Stromal cell of bone marrow (primary cell): ENCODE measurements at regions not wholly inside any gene's neighbourhood (a gene's known extent, or its start where the extent isn't known, plus 50 kb on each side); places are given as distances from the start of the nearest gene placed in this dataset.
"Not testable (repeated sequence)": the region's sequence is repeated elsewhere in the genome, so short reads cannot be mapped to it uniquely, and the experiment has no call there.

Experiments
- DNase-seq: peaks from one replicate; pipeline ENCODE4 v3.0.0-alpha.2; 2012; ENCODE audit warnings: low read depth

DNA sequence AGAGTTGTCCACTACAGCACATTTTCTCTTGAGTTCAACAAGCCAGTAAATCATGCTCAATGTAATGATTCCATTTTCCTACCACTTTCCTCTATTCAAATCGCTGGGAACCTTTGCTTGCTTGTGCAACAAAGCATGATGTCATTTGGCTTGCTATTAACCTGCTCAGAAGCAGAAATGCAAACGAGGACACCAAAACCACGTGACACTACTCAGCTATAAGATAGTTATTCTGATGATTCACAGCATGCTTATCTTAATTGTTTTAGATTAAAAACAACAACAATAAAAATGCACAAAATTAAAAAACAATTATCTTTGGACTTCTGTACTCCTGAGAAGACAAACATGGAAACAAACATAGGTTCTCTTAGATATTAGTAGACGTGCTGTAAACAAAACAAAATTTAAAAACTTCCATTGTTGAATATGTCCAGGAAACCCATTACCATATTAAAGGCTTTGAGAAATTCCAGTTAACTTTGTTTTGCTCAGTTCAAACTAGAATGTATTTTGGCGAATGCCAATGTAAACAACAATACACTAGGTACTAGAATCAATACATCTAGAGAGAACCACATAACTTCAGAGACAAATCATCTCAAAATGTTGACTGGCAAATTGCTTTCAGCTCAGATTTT is 77.5 kb upstream of the KRAS start:
- no peak for DNase-seq

DNA sequence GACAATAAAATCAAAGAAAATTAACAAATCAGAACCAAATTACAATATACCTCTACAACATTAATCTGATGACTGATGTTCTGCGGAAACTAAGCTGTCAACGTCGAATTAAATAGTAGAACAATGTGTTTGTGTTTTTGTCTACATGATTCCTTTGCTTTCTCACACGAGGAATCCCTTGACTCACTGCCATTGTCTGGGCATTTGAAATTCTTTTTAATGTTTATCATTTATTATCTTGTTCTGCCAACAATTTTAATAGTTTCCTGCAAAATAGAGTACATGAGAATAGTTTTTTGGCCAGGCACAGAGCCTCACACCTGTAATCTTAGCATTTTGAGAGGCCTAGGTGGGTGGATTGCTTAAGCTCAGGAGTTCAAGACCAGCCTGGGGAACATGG is 76.6 kb upstream of the KRAS start:
- no peak for DNase-seq

DNA sequence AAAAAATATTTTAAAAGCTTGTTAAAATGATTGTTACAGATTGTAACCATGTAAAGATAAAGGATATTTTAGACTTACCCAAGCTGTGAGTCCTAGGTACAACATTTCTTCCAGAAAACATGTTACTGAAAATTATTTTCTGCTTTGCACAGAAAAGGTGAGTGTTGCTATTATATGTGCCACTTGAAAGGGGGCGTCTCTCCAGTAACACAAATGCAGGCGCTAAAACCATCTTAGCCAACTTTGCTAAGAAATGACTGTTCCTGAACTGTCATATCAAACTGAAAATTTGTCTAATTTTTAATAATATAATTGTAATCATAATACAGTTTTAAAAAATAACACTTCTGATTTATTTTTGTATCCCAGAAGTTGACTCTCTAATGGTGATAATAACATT is 75.6 kb upstream of the KRAS start:
- DNase-seq: no peak

DNA sequence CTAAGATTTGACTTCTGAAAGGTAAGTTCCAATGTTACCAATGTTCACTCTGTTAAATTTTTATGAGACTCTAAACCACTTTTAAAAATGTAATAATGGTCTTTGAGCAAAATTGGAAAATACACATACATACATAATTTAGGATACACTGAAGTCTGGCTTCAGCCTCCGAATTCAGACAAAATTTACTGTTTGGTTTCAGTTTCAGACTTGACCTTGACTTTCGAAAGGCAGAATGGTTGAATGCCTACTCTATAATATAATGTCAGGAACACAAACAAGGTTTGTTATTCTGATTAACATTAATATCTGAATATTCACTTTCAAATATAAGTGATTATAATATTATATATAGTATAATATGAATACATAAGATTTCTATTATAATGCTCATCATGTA is 74.1 kb upstream of the KRAS start:
- DNase-seq: no peak

DNA sequence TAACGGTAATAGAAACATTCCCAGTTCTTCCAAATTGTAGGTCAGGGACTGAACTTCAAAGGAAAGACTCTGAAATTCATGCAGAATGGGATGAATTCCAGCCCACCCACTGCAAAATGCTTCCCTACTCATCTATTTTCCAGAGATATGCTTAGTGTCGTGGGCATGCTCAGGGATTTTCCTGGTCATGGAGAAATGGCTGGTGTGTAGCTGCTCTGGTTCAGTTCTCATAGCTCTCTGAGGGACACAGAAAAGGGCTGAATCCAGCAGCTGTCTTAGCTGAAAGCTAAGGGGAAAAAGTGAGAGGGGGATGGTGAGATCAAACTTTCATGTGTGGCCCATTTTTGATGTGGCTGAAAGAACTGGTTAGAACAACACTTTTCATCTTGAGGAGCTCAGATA is 72.9 kb upstream of the KRAS start:
- no peak for DNase-seq

DNA sequence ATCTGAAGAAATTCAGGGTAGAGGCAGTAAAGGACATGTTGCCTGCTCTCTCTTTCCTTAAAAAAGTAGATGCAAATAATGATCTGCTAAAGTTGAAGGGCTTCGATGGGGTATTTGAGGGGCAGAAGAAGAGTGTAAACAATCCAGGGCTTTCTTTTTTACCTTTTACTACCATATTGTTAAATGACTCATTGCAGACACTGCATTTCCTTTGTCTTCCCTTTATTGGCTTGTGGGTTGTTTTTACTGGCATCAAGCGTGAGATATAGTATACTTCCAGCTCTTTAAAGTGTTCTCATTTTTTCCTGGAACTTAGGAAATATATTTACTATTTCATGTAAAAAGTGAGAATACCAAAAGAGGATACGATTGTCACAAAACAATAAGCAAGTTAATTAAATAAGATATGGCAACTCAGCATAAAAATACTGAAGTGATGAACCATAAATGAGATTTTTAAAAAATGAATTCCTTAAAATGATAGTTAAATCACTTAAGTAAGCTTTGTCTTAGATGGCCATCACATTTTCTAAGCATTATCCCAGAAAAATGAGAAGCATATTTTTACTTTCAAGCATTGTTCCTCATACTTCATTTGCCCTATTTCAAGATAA is 72.3 kb upstream of the KRAS start:
- no peak for DNase-seq

DNA sequence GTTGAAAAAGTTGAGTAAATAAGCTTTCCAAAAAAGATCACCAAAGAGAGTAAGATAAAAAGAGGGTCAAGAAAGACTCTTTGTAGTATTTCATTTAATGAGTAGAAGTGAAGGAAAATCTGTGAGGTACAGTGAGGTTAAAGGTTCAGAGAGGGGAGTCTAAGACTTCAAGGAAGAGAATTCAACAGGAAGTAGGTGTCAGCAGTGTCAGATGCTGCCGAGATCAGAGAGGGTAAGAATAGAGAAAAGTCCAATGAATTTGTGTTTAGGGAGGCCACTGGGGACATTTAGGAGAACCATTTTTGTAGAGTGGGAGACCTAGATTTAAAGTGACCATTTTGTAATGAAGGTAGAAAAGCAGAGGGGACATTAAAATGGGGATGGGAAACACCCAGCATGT is 71.6 kb upstream of the KRAS start:
- no peak for DNase-seq

DNA sequence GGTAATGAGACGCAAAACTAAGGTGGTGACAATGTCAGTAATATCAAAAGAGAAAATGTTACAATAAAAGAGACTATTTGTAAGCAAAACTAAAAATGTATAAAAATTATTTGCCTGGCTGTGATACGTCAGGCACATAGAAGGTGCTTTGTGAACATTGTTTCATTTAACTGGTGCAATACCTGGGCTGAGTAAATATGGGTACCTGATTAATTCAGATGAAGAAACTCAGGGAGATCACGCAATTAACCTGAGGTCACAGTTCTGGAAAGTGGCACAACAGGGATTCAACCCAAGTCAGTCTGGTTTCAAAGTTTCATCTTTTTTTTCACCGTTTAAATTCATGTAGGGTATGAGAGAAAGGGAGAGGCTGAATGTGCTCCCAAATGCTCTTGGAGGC is 71.0 kb upstream of the KRAS start:
- no peak for DNase-seq

DNA sequence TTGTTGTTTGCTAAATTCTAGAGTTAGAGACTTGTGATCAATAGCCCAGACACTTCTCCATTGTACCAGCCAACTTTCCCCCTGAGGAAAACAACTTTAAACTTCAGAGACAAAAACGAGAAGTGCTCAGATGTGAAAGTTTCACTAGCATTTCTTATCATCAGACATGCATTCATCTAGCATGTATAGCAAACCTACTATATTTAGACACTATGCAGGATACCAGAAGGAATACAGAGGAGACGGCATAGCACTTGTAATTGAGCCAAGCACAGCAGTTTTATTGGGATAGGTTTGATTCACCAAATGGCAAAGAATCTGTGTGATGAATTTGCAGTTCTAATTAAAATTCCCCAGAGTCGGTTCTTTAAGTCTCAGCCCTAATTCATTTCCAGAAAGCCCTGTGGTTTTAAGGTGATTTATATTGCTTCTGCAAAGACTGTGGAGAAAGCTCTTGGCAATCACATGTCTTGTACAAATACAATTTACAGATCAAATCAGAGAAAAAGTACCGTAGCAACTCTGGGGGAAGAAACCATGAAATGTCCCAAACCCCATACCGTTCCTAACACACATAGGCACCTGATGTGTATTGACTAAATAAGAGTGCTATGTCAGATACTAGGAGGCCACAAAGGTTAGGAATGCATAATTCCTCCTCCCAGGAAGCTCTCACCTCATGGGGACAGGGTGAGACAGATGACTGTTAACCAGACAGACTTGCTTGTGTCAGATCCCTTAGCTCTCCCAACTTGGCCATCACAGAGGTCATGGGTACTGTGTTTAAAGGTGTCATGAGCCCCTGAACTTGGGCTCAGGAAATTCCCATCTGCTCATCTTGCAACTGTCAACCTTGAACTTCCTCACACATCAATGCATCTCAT is 69.6 kb upstream of the KRAS start:
- no peak for DNase-seq

DNA sequence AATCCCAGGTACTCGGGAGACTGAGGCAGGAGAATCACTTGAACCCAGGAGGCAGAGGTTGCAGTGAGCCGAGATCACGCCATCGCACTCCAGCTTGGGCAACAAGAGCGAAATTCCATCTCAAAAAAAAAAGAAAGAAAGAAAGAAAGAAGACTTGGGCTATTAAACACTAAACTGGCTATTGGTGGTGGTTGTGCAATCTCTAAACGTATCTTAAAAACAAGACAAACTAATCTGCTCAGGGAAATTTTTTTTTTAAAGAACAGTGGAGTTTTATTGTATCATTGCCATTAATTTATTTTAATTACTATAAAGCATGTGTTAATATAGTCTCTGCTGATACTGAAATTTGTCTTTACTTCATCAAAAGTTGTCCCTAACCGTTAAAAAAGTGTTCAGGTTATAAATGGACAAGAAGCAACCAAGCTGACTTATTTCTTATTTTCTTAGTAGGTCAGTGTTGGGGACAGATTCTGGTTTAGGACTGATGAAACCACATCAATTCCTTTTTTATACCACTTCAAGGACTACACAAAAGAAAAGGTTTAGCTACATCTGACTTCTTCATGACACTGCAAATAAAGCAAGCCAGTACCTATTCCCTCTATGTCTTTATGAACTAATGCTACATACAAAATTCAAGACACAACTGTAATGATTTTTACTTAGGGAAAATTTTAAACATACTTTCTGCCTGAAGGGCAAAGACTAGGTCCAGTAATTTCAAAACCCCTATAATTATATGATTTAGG is 68.7 kb upstream of the KRAS start:
- no peak for DNase-seq

DNA sequence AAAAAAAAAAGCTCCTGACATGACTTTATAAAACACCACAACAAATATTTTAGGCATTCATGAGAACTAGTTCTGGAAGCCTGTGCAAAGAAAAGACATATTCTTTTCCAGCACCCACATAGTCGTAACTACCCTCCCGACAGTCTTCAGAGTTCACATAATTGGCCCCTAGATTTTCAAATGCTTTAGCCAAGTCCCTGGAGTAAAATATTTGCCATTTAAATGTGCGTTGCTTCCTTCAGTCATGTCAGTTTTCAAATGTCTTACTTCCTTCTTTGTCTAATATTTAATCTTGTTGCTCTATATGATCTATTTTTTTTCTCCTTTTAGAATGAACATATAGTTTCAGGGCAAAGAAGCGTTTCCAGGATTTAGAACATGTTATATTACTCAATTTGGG is 66.8 kb upstream of the KRAS start:
- DNase-seq: no peak

DNA sequence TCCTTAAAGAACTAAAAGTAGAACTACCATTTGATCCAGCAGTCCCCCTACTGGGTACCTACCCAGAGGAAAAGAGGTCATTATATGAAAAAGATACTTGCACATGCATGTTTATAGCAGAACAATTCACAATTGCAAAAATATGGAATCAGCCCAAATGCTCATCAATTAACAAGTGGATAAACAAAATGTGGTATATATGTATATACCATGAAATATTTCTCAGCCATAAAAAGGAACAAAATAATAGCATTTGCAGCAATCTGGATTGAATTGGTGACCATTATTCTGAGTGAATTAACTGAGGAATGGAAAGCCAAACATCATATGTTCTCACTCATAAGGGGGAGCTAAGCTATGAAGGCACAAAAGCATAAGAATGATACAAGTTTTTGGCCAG is 64.7 kb upstream of the KRAS start:
- DNase-seq: no peak

DNA sequence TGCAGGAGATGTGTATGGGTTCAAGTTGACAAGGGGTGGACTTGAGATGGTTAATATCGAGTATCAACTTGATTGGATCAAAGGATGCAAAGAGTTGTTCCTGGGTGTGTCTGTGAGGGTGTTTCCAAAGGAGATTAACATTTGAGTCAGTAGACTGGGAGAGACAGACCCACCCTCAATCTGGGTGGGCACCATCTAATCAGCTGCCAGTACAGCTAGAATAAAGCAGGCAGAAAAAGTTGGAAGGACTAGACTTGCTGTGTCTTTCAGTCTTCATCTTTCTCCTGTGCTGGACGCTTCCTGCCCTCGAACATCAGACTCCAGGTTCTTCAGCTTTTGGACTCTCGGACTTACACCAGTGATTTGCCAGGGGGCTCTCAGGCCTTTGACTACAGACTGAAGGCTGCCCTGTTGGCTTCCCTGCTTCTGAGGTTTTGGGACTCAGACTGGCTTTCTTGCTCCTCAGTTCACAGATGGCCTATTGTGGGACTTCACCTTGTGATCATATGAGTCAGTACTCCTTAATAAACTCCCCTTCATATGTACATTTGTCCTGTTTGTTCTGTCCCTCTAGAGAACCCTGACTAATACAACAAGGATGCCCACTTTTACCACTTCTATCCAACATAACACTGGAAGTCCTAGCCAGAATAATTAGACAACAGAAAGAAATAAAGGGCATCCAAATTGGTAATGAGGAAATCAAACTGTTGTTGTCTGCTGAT is 62.7 kb upstream of the KRAS start:
- peak; percentile 46 for DNase-seq

DNA sequence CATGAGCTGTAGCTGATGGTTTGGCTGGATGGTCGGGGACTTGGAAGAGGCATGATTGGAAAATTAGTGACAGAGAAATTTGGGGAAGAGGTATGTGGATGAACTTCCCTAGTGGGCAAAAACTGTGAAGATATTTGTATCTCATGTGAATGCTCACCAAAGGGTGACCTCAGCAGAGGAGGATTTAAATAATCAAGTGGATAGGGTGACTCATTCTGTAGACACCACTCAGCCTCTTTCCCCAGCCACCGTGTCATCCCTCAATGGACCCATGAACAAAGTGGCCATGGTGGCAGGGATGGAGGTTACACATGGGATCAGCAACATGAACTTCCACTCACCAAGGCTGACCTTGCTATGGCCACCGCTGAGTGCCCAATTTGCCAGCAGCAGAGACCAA is 60.8 kb upstream of the KRAS start:
- DNase-seq: no peak

DNA sequence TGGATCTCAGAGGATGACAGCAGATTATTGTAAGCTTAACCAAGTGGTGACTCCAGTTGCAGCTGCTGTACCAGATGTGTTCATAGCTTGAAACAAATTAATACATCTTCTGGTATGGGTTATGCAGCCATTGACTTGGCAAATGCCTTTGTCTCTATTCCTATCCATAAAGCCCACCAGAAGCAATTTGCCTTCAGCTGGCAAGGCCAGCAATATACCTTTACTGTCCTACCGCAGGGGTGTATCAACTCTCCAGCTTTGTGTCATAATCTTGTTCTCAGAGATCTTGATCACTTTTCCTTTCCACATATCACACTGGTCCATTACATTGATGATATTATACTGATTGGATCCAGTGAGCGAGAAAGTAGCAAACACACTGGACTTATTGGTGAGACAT is 59.3 kb upstream of the KRAS start:
- not testable (repeated sequence) for DNase-seq

DNA sequence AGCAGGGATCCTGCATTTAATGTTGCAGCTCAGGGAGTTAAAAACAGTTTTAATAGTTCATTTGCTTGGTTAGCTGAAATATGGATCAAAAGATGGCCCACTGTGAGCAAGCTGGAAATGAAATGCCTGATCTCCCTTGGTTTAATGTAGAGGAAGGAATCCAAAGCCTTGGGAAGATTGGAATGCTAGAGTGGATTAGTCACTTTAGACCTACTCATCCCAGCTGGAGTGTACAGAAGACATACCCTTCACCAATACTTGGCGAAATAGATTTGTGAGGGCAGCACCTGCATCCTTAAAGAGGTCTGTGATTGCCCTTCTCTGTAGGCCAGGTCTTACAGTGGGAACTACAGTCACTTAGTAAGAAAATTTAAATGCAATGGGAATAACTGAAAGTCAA is 58.0 kb upstream of the KRAS start:
- DNase-seq: no peak

DNA sequence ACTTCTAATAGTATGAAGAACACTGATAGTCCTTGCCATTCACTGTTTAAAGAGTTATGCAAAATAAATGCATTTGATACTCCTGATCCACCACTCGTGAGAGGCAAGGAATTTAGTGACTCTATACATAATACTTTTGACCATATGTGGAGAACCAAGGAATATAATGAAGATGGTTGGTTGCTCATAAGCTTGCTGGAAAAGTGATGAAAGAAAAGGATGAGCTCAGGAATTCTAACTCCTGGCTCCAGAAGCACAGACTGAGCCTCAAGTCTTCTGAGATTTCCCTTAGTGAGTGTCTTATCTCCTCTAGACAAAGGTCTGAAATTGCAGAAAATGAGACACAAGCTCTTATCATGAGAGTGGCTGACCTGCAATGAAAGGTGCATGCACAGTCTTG is 57.1 kb upstream of the KRAS start:
- no peak for DNase-seq

DNA sequence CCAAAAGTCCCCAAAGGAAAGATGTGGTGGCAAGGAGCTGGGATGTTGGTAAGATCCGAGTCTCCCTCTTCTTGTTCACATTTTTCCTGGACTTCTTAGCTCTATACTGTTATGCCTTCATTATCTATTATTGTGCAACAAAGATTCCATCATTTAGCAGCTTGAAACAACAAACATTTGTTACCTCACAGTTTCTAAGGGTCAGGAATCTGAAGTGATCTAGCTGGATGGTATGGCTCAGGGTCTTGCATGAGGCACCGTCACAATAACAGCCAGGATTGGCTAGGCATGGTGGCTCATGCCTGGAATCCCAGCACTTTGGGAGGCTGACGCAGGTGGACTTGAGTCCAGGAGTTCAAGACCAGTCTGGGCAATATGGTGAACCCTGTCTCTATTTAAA is 51.1 kb upstream of the KRAS start:
- DNase-seq: no peak
